Inferior parietal cortex (tissue), 1 donor: ENCODE measurements at regions not wholly inside any gene's neighbourhood (a gene's known extent, or its start where the extent isn't known, plus 50 kb on each side); places are given as distances from the start of the nearest gene placed in this dataset.
A peak's percentile ranks its signal among the peaks of the same experiment; 100 is the strongest.

Source experiments
- DNase-seq: peaks from one replicate; pipeline ENCODE4 v3.0.0-alpha.2; 2016; ENCODE audit errors: extremely low spot score

GRCh38 chr14:61192989-61193388, 88.1 kb downstream of the TMEM30B start:
- DNase-seq, result no peak

DNA sequence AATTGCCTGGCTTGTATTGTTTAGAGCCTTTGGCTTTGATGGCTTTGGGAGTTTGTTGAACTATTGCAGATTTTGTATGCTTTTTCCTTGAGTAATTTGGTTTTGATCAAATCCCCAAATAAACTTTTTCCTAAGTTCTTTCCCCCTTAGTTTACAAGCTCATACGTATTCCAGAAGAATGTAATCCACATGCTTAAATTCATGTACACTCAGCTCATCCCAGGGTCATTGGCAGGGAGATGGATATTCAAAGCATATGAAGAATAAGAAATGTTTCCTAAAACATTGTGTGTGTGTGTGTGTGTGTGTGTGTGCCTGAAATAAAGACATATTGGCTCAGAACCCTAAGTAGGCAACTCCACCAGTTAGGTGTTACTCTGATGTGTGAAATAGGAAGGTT, 89.4 kb downstream of the TMEM30B start:
- DNase-seq, result no peak

DNA sequence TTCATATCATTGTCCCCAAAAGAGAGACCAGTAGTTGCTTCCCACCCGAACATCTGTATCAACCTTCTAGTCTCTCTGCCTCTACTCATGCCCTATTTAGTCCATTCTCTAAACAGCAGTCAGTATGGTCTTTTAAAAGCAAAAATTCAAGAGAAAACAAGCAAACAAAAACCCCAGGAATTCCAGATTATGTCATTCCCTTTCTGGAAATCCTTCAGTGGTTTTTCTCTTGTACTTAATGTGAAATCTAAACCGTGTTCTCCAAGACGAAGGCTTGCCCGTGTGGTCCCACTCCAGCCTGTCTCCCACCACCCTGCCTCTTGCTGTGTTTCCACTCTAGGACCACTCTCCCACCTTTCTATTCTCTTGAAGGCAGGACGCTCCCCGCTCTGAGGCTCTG, 90.8 kb downstream of the TMEM30B start:
- no peak for DNase-seq

DNA sequence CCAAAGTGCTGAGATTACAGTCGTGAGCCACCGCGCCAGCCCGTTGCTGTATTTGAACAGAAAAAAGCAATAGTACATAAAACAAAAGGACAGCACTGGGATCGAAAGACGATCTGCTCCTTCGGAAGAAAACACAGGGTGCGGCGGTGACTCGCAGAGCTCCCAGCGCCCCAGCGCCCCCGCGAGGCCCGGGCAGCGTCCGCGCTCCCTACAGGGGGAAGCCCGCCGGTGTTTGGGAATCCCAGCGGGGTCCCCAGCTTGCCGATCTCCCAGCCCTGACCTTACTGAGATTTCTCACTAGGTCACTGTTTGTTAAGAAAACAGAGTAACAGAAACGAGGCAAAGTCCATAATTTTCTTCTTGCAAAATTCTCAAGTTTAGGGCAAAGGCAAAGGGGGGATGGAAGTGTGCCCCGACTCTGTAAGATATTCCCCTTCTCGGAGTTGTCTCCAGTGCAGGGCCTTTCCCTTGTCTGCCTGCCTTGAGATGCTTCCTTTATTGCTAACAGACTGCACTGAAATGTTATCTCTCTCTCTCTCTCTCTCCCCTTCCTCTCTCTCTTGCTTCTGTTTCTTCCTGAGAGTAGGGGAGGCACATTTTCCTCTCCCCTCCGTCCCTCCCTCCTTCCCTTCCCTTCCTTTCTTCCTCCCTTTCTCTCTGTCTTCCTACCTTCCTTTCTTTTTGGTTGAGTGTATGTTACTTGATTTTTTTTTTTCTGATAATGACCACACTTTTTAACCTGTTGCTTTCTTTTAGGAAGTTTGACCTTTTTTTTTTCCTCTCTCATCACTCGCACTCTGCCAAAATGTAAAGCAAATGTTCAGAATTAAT, 91.9 kb downstream of the TMEM30B start:
- DNase-seq, result no peak

DNA sequence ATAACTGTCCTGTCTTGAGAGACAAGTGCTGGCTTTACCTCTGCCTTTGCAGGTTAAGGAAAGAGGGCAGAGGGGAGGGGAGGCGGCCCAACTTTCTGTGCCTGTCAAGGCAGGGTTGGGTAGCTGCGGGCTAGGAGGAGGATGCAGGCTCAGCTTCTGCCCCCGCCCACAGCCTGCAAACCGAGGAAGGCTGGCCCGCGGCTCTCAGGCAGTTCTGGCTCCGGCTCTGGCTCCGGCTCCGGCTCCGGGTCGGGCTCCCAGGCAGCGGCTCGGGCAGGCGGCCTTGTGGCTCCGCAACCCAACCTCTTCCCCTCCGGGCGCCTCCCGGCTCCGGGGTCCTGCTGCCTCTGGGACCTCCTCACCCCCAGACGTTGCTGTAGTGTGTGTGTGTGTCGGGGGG, 92.9 kb downstream of the TMEM30B start:
- DNase-seq, result no peak

DNA sequence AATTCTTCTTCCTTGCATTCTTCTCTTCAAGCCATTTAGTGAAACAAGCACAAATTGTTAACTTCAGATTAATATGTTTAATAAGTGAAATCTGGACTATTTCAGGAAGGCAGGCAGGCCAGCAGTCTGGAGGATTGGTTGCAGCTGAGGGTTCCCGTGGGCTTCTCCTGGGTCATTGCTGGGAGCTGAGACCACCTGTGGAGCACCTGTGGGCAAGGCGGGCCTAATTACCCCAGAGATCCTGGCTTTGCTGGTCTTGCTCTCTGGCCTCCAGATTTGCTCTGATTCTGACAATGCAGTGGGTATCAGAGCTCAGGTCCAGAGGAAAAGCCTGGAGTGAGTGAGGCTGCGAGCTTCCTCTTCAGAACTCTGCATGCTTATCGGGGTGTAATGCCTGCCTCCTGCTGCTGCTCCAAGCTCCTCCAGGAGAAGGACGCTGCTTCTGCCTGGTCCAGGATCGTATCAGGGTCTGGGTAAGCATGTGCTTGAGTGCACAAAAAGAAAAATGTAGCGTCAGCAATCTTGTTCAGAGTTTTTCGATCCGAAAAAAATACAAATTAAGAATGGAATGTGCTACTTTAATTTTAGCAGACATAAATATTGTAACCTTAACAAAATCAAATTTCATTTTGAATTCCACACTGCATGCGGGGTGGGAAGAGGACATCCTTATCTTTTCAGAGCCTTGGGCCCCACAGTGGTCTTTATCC, 93.8 kb downstream of the TMEM30B start:
- DNase-seq, result no peak

DNA sequence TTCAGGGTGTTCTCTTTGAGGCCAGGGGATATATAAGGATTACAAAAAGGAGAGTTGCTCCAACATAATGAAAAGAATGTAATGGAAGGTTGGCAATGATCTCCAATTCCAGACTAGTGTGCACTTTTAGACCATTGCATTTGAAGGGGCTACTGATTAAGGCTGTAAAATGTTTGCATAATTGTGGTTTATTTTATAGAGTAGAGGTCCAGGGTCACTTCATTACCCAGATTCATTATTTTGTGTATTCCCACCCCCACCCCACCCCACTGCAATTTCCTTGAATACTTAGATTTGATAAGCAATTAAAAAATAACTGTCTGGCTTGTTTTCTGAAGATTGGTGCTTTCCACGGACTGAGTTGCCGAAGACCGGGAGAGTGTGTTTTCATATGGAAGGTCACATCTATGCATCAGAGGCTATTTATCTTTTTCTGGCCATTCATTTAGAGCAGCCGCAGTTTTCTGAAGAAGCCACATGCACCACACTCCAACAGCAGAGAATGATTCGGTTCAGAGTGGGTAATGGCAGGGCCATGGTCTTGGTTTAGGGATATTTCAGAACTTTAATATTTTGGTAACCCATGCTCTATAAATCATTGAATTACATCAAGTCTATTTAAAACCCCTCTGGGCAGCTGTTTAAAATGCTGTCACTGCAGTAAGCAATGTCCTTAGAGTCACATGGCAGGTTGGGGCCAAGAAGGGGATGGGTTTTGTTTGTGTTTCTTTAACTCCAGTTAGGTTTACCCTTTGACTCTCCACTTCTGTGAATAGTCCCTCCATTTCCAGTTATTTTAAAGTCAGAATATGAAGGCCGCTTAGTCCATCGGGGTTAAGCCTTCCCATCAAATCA, 94.6 kb downstream of the TMEM30B start:
- DNase-seq, result no peak

DNA sequence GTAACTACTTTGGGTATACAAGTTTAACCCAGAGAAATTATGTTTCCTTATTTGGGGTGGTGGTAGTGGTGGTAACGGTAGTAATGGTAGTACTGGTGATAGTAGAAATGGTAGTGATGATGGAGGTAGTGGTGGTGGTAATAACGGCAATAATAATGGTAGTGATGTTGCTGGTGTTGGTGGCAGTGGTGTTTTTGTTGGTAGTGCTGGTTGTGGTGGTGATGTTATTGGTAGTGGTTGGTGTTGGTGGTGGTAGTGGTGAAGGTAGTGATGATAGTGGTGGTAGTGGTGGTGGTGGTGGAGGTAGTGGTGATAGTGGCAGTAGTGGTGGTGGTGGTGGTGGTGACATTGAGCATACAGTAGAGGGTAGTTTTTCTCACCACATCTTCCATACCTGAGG, 95.6 kb downstream of the TMEM30B start:
- no peak for DNase-seq

DNA sequence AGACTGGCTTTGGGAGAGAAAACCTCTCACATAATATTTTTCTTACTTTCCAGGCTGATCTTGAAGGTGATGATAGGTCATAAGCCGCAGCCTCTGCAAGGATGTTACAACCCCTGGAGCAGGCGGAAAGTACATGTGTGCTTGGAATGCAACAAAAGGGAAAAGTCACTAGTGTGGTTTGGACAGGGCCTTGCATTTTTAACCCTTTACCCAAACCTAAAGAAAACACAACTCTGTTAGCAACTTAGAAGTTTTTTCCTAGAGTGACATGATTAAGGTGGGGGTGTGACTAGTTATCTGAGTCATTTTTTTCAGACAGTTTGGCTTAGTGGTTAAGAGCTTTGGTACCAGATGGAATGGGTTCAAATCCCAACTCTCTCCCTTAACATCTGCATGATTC, 97.0 kb downstream of the TMEM30B start:
- DNase-seq, result no peak

GRCh38 chr14:61183196-61183885, 97.8 kb downstream of the TMEM30B start:
- DNase-seq, result no peak

GRCh38 chr14:61179796-61180398, 101.2 kb downstream of the TMEM30B start:
- no peak for DNase-seq

GRCh38 chr14:61179061-61179690, 102.0 kb downstream of the TMEM30B start:
- no peak for DNase-seq

GRCh38 chr14:61178226-61179060, 102.7 kb downstream of the TMEM30B start:
- DNase-seq, result no peak

- no peak for DNase-seq
These were observed 103.6 kb downstream of the TMEM30B start for GRCh38 chr14:61177279-61178225.

DNA sequence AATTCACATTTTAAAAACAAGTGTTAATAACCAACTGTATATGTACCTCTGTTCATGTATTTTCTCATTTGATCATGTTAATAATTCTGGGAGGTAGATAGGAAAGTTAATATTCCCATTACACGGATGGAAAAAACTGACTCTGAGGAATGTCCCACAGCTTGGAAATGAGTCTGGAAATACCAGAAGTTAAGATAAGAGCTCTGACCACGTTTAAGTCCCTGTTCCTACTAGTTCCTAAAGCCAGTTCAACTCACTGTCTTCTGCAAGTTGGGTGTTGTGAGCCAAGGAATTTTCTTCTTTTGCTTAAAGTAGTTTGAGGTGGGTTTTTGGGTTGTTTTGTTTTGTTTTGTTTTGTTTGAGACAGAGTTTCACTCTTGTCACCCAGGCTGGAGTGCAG, 104.5 kb downstream of the TMEM30B start:
- DNase-seq, result no peak

- no peak for DNase-seq
These were observed 106.2 kb downstream of the TMEM30B start for GRCh38 chr14:61174987-61175386.

GRCh38 chr14:61174441-61174891, 106.7 kb downstream of the TMEM30B start:
- DNase-seq, result no peak

GRCh38 chr14:61171727-61172126, 109.4 kb downstream of the TMEM30B start:
- DNase-seq, result peak; percentile 26

DNA sequence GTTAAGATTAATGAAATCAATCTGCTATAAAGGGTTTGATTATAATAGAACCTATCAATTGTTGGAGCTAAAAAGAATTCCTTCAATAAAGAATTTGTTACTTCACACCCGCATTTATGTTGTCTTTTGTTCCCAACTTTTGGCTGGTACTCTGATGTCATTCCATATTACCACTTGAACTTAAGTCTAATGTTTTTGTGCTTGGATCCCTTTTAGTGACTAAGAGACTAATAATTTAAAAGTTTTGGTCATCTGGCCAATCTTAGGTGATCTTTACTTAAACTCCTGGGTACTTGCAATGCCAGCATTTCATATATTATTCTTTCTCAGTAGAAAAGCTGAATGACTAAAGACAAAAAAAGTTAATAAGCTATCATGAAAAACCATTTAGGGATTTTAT, 113.0 kb downstream of the TMEM30B start:
- DNase-seq, result no peak
